NCI-H1930 (cell line): ENCODE measurements at regions not wholly inside any gene's neighbourhood (a gene's known extent, or its start where the extent isn't known, plus 50 kb on each side); places are given as distances from the start of the nearest gene placed in this dataset.

Experiments
- DNase-seq, 2 experiments: peaks; one replicate each; lab custom pipeline; 2025; lab: John Stamatoyannopoulos, UW

GRCh38 chr15:31871166-31871886, 159.0 kb upstream of the CHRNA7 start:
- no peak for DNase-seq

GRCh38 chr15:31871887-31872281, 158.4 kb upstream of the CHRNA7 start:
- no peak for DNase-seq

DNA sequence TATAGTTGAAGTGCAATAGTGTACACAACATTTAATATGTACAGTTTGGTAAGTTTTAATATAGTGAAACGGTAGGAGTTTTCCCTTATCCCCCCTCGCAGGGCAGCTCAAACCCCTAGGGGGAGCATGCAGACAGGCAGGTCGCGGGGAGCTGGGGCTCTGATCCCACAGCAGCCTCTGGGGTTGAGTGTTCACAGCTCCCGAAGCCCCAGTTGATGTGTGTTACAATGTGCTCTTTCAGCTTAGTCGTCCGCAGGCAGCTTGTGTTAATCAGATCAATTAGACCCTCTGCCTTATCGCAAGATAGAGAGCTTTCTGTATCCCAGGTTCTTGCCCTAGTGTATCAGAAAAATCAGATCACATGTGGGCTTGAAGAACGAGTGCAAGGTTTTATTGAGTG, 143.1 kb upstream of the CHRNA7 start:
- peak in 1 of 2 experiments; percentile 7 for DNase-seq

DNA sequence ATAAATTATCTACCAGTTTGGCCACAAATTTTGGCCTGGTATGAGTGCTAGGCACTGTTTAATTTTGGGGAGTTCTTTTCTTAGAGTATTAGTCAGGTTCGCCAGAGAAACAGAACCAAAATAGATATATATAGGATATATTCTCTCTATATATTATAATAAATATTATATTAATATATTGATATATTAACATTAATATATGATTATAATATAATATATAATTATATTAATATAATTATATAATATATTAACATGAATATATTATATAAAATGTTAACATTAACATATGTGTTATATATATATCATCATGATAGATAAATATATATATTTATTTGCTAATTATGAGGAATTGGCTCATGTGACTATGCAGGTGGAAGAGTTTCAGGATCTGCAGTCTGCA, 137.8 kb upstream of the CHRNA7 start:
- no peak for DNase-seq

- no peak for DNase-seq
Measured at GRCh38 chr15:31893780-31894179, 136.5 kb upstream of the CHRNA7 start.

GRCh38 chr15:31897746-31898145, 132.6 kb upstream of the CHRNA7 start:
- DNase-seq = no peak

GRCh38 chr15:31901501-31901900, 128.8 kb upstream of the CHRNA7 start:
- DNase-seq = no peak

DNA sequence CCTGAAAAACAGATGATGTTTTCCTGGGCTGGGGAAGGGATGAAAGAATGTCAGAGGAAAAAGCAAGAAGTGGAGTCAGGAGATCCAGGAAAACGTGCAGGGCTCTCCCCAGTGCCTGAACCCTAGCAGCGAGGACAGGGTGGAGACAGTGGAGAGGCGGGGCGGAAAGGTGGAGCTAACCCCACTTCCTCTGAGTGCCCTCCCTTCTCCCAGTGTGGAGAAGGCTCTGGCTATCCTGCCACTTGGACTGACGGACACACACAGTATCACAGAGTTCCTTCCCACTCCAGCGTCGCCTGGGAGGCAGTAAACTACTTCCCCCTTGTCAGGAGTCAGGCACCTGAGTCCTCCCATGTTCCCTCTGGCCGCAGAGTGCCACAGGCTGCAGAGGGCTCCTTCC, 125.3 kb upstream of the CHRNA7 start:
- DNase-seq = no peak

DNA sequence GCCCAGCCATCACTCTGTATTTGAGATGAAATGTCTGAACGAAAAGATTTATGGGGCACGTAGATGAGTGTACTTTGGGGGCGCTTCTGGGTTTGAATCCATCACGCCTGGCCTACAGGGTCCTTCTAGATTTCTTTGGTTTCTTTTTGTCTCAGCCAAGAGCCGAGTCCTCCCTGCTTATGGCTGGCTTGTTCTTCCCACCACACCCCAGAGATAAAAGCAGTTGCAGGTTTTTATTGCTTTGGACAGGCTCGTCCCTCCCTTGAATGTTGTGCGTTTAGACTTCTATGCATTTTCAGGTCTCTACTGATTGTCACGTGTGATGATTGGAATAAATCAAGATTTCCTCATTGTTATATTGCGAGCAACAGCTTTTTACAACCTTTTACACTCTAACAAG, 104.8 kb upstream of the CHRNA7 start:
- no peak for DNase-seq

DNA sequence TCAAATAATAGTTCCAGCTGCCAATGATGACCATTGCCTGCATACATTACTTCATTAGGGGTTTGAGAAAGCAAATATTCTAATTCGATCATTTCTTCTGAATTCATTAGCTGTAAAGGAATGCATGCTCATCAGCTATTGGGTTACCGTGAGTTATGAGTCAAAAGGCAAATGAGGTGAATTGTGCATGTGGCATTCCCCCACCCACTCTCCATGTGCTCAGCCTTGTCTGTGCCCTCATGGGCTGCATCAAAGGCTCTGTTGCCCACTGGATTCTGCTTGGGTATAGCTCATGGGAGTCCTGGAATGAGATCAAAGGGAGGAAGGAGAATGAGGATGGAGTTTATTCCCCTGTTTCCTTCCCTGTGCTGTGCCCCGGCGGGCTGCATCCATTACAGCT, 99.3 kb upstream of the CHRNA7 start:
- DNase-seq = no peak

GRCh38 chr15:31932576-31932975, 97.7 kb upstream of the CHRNA7 start:
- DNase-seq = no peak

GRCh38 chr15:31934821-31935220, 95.5 kb upstream of the CHRNA7 start:
- no peak for DNase-seq

DNA sequence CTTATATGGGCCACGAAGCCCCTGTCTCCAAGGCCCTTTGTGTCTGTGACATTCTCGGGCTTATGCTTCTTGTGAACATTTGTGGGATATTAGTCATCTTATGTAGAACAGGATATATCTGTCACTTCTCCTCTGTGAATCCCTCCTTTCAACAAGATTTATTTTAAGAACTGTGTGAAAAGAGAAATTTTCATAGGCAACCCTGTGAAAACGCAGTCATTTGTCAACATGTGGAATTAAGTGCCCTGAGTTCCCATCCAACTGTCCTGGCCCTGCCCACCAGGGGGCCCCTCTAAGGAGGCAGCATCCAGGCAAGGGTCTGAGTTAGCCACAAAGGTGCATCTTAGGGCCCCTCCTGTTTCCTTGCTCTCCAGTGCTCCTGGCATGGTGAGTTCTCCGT, 76.8 kb upstream of the CHRNA7 start:
- no peak for DNase-seq

- no peak for DNase-seq
Measured at GRCh38 chr15:31954374-31955172, 75.7 kb upstream of the CHRNA7 start.

GRCh38 chr15:31955734-31956133, 74.6 kb upstream of the CHRNA7 start:
- DNase-seq = no peak

DNA sequence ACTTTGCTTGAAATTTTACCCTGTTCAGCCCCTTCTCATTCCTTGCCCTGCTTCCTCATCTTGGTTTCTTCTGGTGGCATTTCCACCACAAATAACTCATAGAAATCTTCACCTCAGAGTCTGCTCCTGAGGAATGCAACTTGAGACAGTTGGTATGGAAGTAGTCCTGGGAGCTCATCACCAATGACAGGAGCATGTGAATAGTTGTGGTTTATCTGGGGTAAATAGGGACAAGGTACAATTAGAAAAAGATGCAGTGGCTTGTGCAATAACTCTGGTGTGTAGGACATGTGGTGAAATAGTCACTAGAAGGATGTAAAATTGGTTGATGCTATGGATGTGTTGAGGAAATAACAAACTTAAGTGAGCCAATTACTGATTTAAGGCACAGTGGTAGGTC, 72.7 kb upstream of the CHRNA7 start:
- DNase-seq = no peak

DNA sequence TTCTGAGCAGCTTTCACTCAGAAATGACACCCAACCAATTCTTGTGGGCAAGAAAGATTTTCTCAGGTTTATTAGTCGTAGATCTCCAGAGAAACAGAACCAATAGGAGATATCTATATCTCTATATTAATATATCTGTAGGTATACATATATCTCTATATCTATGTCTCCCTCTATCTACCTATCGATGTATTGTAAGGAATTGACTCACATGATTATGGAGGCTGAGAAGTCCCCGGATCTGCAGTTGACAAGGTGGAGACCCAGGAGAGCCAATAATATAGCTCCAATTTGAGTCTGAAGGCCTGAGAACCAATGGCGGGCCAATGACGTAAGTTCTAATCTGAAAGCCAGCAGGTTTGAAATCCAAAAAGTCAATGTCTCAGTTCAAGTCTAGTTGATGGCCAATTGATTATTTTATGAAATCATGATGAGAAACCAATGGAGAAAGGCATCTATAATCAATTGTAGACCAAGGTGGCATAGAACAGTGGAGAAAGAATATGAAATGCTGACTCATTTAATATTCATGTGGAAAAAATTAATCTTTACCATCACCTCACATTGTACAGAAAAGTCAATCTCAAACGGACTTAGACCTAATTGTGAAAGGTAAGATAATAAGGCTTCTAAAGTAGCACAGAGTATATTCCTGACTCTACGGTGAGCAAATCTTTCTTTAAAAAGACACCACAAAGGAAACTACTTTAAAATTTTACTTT, 65.6 kb upstream of the CHRNA7 start:
- DNase-seq = no peak

GRCh38 chr15:31970007-31970406, 60.3 kb upstream of the CHRNA7 start:
- no peak for DNase-seq

DNA sequence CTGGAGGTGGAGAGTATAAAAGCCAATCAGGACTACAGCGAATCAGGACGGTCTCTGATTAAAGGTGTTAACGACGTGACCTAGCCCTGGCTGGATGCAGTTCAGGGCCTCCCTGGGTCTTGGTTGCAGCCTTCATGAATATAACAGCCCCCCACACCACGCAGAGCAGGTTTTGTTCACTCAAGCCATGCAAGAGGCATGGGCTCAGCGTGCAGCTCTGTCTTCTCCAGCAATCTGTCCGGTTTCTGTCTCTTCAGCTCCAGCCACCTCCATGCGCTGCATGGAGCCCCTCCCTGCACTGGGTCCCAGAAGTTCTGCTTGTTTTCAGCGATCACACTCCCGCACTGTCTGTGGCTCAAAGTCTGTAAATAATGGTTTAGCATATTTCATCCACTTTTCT, 57.1 kb upstream of the CHRNA7 start:
- no peak for DNase-seq

GRCh38 chr15:31974154-31974794, 56.0 kb upstream of the CHRNA7 start:
- no peak for DNase-seq

DNA sequence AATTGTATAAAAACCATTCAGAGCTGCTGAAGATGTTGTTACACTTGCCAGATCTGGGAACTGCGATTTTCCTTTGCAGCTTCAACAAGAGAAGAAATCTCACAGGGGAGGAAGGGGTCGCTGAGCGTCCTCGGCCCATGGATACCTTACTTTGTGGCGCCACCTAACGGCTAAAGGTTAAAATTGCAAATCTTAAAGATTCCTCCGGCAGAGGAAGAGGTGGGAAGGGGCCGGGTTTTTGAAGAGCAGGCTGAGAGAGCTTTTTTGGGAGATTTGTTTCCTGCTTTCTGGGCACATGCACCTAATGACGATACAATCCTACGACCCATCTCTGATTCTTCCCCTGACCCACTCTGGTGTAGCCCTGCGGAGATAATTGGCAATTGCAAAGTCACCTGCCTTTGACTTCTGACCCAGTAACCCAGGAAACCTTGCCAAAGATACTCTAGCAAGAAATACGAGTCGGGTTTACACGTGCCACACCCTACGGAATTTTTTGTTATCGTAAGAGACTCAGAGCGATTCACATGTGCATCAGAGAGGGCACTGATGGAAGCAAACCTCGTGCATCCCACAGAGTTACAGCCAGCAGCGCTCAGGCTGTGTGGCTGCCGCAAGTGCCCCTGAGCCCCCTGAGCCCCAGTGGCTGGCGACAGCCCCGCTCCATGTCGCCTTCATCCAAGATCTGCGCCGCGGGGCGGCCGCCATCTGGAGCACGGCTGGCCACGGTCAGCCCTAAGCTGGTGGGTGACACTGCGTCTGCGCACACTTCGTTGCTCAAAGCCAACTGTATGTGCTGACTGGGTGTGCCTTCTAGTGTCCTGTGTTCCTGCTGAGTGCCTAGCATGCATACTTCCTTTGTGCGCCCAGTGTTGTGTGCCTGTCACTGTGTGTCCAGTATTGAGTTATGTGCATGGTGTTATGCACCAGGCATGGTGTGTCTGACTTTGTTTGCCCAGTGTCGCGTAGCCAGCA, 55.2 kb upstream of the CHRNA7 start:
- DNase-seq = peak; percentile 11 to 37
